Caco-2 (cell line): ENCODE measurements at regions not wholly inside any gene's neighbourhood (a gene's known extent, or its start where the extent isn't known, plus 50 kb on each side); places are given as distances from the start of the nearest gene placed in this dataset.

Experiments
- BruUV-seq: library from RNA; stranded (reverse); fragments of 400-500 nt; replicated peaks from 2 replicates; lab custom pipeline; 2021; lab: Mats Ljungman, UMichigan
- CTCF ChIA-PET: fragments of 300-600 bp; sonication (Branson Sonifier 250); formaldehyde crosslinking; loops from one replicate; lab custom pipeline; 2022; ENCODE audit warnings: antibody characterized with exemption; lab: Charles Lee
- POLR2A ChIA-PET: fragments of 300-600 bp; sonication (Branson Sonifier 250); formaldehyde crosslinking; loops from one replicate; lab custom pipeline; 2022; ENCODE audit warnings: antibody characterized with exemption; lab: Charles Lee
- DNase-seq, 2 experiments: peaks; one replicate each; pipeline versions ENCODE4 v3.0.0 to v3.0.0-alpha.2; 2020 to 2022
- H3K27me3 ChIP-seq: replicated peaks from 2 replicates; pipeline ENCODE4 v1.6.0; 2011; ENCODE audit warnings: low read length; ENCODE audit not compliant: control insufficient read depth, insufficient read depth
- H3K36me3 ChIP-seq: 2 replicates; pipeline ENCODE4 v1.5.1; 2011; ENCODE audit warnings: low read length; ENCODE audit not compliant: control insufficient read depth, insufficient read depth
- H3K4me1 ChIP-seq: fragments of 250-450 bp; sonication (Bioruptor Pico); 2 replicates; pipeline ENCODE4 v1.5.1; 2020; ENCODE audit warnings: mild to moderate bottlenecking
- H3K4me3 ChIP-seq: 2 replicates; pipeline ENCODE4 v1.5.1; 2011; ENCODE audit warnings: low read depth, mild to moderate bottlenecking, control low read depth, low read length
- H3K9me3 ChIP-seq: fragments of 250-450 bp; sonication (Bioruptor Pico); 2 replicates; pipeline ENCODE4 v1.5.1; 2020; ENCODE audit warnings: mild to moderate bottlenecking, moderate library complexity
- H3K27ac Mint-ChIP-seq: one replicate; pipeline ENCODE4 v1.8.0; 2022; ENCODE audit warnings: mixed read lengths; ENCODE audit not compliant: unreplicated experiment
- H3K27me3 Mint-ChIP-seq: one replicate; pipeline ENCODE4 v1.8.0; 2022; ENCODE audit warnings: mixed read lengths; ENCODE audit not compliant: insufficient read depth, unreplicated experiment
- H3K36me3 Mint-ChIP-seq: one replicate; pipeline ENCODE4 v1.8.0; 2022; ENCODE audit warnings: mild to moderate bottlenecking, mixed read lengths; ENCODE audit not compliant: insufficient read depth, unreplicated experiment
- H3K4me1 Mint-ChIP-seq: one replicate; pipeline ENCODE4 v1.8.0; 2022; ENCODE audit warnings: low read depth, mixed read lengths; ENCODE audit not compliant: unreplicated experiment
- H3K4me3 Mint-ChIP-seq: one replicate; pipeline ENCODE4 v1.8.0; 2022; ENCODE audit warnings: mild to moderate bottlenecking, moderate library complexity, mixed read lengths; ENCODE audit not compliant: unreplicated experiment
- H3K9me3 Mint-ChIP-seq: one replicate; pipeline ENCODE4 v1.8.0; 2022; ENCODE audit warnings: mixed read lengths; ENCODE audit not compliant: unreplicated experiment
- intact Hi-C: fragments of 100-400 bp; cut with micrococcal nuclease; formaldehyde crosslinking; loops from one replicate; pipeline ENCODE4 v1.10.0; 2022; ENCODE audit not compliant: unreplicated experiment
- TF ChIP-seq, protein P1 (sequence below), 2 experiments: fragments of 200-600 bp in 1 of 2; IDR thresholded peaks; 1 replicate in 1 of 2; 2 replicates in 1 of 2; pipeline versions ENCODE4 v1.5.1 to v1.8.0; 2011 to 2022; ENCODE audit warnings: antibody characterized with exemption in 1 of 2, control low read depth in 1 of 2, inconsistent platforms in 1 of 2, low read depth in 1 of 2, low read length in 1 of 2, mild to moderate bottlenecking in 1 of 2, moderate library complexity in 1 of 2; ENCODE audit not compliant: insufficient read depth in 1 of 2, severe bottlenecking in 1 of 2, unreplicated experiment in 1 of 2

DNA sequence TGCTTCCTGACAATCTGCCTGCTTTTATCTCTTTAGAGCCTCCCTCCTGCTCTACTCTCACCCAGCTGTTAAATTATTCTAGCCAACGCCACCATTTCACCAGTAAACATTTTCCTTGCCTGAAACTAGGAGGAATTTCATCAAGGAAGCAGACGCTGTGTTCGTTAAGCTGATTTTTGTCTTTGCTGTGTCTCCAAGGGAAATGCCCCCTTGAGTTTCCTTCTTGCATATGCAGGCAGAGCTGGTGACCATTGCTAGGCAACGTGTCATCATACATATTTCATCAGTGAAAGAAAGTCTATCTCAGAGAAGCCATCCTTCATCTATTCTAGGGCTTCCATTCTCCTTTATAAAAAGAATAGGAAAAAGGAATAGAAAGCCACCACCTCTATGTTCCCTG lies 87.0 kb upstream of the ST8SIA2 start:
- no peaks in the 10 kb centered on the region for H3K36me3 Mint-ChIP-seq
- peaks cover 17% of the 10 kb centered on the region for H3K27me3 Mint-ChIP-seq
- BruUV-seq: no TSS peak
- TF ChIP-seq, protein P1, sequence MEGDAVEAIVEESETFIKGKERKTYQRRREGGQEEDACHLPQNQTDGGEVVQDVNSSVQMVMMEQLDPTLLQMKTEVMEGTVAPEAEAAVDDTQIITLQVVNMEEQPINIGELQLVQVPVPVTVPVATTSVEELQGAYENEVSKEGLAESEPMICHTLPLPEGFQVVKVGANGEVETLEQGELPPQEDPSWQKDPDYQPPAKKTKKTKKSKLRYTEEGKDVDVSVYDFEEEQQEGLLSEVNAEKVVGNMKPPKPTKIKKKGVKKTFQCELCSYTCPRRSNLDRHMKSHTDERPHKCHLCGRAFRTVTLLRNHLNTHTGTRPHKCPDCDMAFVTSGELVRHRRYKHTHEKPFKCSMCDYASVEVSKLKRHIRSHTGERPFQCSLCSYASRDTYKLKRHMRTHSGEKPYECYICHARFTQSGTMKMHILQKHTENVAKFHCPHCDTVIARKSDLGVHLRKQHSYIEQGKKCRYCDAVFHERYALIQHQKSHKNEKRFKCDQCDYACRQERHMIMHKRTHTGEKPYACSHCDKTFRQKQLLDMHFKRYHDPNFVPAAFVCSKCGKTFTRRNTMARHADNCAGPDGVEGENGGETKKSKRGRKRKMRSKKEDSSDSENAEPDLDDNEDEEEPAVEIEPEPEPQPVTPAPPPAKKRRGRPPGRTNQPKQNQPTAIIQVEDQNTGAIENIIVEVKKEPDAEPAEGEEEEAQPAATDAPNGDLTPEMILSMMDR (IDR thresholded peaks at IDR 0.05; ENCODE audit: insufficient read depth in 1 of 2, low read depth in 1 of 2, low read length in 1 of 2, severe bottlenecking in 1 of 2, unreplicated experiment in 1 of 2): peak in 1 of 2 experiments; percentile 29
- Histone ChIP-seq H3K9me3 (no peaks in the 10 kb centered on the region), H3K36me3 (no peaks in the 10 kb centered on the region), H3K4me1 (no peaks in the 10 kb centered on the region), H3K27me3 (no peaks in the 10 kb centered on the region), H3K4me3 (no peak overlapping the region)
- H3K4me3 Mint-ChIP-seq: no peak overlapping the region
- H3K9me3 Mint-ChIP-seq: peaks cover 3% of the 10 kb centered on the region
- ChIA-PET CTCF (interaction anchor here (0.7 kb wide), 1 partner anchor 84 kb away, joined by 3 read pairs; no protein-coding TSS in a partner anchor), POLR2A (no interaction called here)
- intact Hi-C loops: loop anchor here (1.0 kb wide), 1 partner anchor 209 kb away; no protein-coding TSS in a partner anchor
- peak overlapping the region; percentile 19 for H3K27ac Mint-ChIP-seq
- H3K4me1 Mint-ChIP-seq: no peaks in the 10 kb centered on the region
- peak in 1 of 2 experiments; percentile 33 for DNase-seq

DNA sequence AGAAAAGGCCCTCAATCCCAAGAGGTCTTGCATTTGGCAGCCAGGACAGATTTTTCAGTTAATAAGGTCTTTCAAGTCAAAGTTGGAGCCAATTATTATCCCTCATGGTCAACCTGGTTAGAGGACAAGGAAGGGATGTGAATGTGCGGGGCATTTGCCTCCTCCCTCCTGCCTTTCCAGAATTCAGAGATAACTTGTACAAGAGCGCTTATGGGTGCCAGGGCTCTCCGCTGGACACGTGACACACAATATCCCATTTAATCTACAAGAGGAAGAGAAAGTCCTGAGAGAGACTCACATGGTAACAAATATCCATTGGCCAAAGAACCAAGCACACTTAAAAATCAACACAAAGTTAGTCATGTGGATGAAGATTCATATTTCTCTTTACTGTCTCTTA lies 78.5 kb upstream of the ST8SIA2 start:
- TF ChIP-seq, protein P1 (IDR thresholded peaks at IDR 0.05; ENCODE audit: insufficient read depth in 1 of 2, low read depth in 1 of 2, low read length in 1 of 2, severe bottlenecking in 1 of 2, unreplicated experiment in 1 of 2): no peak
- Mint-ChIP-seq H3K4me3 (no peak overlapping the region), H3K4me1 (no peaks in the 10 kb centered on the region), H3K27me3 (peaks cover 32% of the 10 kb centered on the region), H3K36me3 (no peaks in the 10 kb centered on the region), H3K9me3 (no peaks in the 10 kb centered on the region), H3K27ac (no peak overlapping the region)
- Histone ChIP-seq H3K27me3 (no peaks in the 10 kb centered on the region; the same call in 1 of the 2 replicates), H3K36me3 (no peaks in the 10 kb centered on the region), H3K4me3 (no peak overlapping the region), H3K4me1 (no peaks in the 10 kb centered on the region), H3K9me3 (no peaks in the 10 kb centered on the region)
- DNase-seq: no peak
- BruUV-seq: no TSS peak
- CTCF ChIA-PET: no interaction called here
- intact Hi-C loops: no loop called here
- POLR2A ChIA-PET: no interaction called here

DNA sequence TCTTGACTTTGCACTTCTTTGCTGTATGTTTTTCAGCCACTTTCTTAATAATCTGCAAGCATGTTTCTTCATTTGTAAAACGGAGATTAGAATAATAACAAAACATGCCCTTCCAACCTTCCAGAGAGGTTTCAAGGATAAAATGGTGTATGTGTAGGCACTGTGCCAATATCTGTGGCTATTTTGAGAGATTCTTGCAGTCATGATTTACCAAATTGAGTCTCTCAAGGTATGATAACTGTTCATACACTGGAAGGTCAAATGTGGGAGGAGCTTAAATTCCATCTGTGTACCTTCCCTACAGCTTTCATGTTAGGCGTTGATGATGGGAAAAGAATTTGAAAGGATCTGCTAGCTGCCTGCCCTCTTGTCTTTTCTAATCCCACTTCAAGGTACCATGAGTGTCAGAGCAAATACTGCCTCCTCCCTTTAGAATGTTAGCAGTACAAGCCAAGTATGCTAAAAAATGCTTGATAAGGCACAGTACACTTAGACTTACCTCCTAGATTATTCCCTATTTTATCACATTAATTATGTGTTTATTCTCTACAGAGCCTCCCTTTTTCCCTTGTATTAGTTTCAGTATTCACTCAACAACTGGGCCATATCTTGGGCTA lies 78.0 kb upstream of the ST8SIA2 start:
- H3K27me3 ChIP-seq: no peaks in the 10 kb centered on the region; the same call in 1 of the 2 replicates
- intact Hi-C loops: no loop called here
- Mint-ChIP-seq H3K27me3 (peaks cover 35% of the 10 kb centered on the region), H3K4me3 (no peak overlapping the region), H3K36me3 (no peaks in the 10 kb centered on the region), H3K9me3 (no peaks in the 10 kb centered on the region), H3K4me1 (no peaks in the 10 kb centered on the region), H3K27ac (no peak overlapping the region)
- no peaks in the 10 kb centered on the region for H3K36me3 ChIP-seq
- no TSS peak for BruUV-seq
- ChIA-PET POLR2A (no interaction called here), CTCF (no interaction called here)
- H3K4me3 ChIP-seq: no peak overlapping the region
- TF ChIP-seq, protein P1 (IDR thresholded peaks at IDR 0.05; ENCODE audit: insufficient read depth in 1 of 2, low read depth in 1 of 2, low read length in 1 of 2, severe bottlenecking in 1 of 2, unreplicated experiment in 1 of 2): no peak
- no peaks in the 10 kb centered on the region for H3K4me1 ChIP-seq
- H3K9me3 ChIP-seq: no peaks in the 10 kb centered on the region
- no peak for DNase-seq
